A549 (cell line): ENCODE measurements at regions not wholly inside any gene's neighbourhood (a gene's known extent, or its start where the extent isn't known, plus 50 kb on each side); places are given as distances from the start of the nearest gene placed in this dataset.

Experiments
- ATAC-seq, 2 experiments: fragments of 200-7000 bp in 1 of 2; fragments of >200 bp in 1 of 2; cut with Nextera tagmentation in 1 of 2; cut with Tn5 transposase in 1 of 2; 3 replicates each; pipeline versions ENCODE4 v1.8.0 to v1.9.1; 2018 to 2020; ENCODE audit warnings: mild to moderate bottlenecking in 1 of 2, moderate library complexity in 1 of 2
- CTCF ChIA-PET: fragments of 300-600 bp; sonication (Branson Sonifier 250); formaldehyde crosslinking; extraction: SDS; loops from one replicate; lab custom pipeline; 2021; ENCODE audit warnings: antibody characterized with exemption, inconsistent platforms; lab: Yijun Ruan, JAX
- POLR2A ChIA-PET: fragments of 350-600 bp; formaldehyde crosslinking; extraction: SDS; loops from one replicate; lab custom pipeline; 2021; ENCODE audit warnings: antibody characterized with exemption, inconsistent platforms; lab: Yijun Ruan, JAX
- DNase-seq, 2 experiments: peaks; one replicate each; pipeline versions ENCODE4 v3.0.0 to v3.0.0-alpha.2; 2011 to 2016; ENCODE audit warnings: low read depth in 1 of 2, low spot score in 1 of 2
- FAIRE-seq: peaks from 2 replicates; lab custom pipeline; 2011; peaks lifted over from hg19 to GRCh38; lab: Jason Lieb, UNC
- H3K27ac ChIP-seq, 2 experiments: fragments of >200 bp; sonication (Bioruptor Twin); formaldehyde crosslinking; 3 replicates each; pipeline ENCODE4 v1.5.1; 2016 to 2017
- H3K4me1 ChIP-seq: fragments of >200 bp; sonication (Bioruptor Twin); formaldehyde crosslinking; 3 replicates; pipeline ENCODE4 v1.6.1; 2016
- H3K4me2 ChIP-seq: fragments of >200 bp; sonication (Bioruptor Twin); formaldehyde crosslinking; 3 replicates; pipeline ENCODE4 v1.6.1; 2016
- H3K4me3 ChIP-seq: fragments of >200 bp; sonication (Bioruptor Twin); formaldehyde crosslinking; 3 replicates; pipeline ENCODE4 v1.5.1; 2016
- H3K9me3 ChIP-seq: fragments of >200 bp; sonication (Bioruptor Twin); formaldehyde crosslinking; 3 replicates; pipeline ENCODE4 v1.6.1; 2016
- CBX8 ChIP-seq: fragments of 200-600 bp; sonication (generic); IDR thresholded peaks from 2 replicates; pipeline ENCODE4 v1.6.1; 2016
- CHD2 ChIP-seq: fragments of 150-350 bp; IDR thresholded peaks from 2 replicates; pipeline ENCODE4 v1.6.1; 2014; ENCODE audit warnings: low read length; ENCODE audit not compliant: partially characterized antibody
- ESRRA ChIP-seq: fragments of 150-350 bp; IDR thresholded peaks from 2 replicates; pipeline ENCODE4 v1.6.1; 2014; ENCODE audit warnings: mild to moderate bottlenecking, low read length, borderline replicate concordance
- FOSB ChIP-seq: fragments of 250-450 bp; sonication (Bioruptor Pico); IDR thresholded peaks from 2 replicates; pipeline ENCODE4 v1.5.0; 2020; ENCODE audit warnings: mild to moderate bottlenecking, moderate library complexity
- FOXS1 ChIP-seq: fragments of 250-450 bp; sonication (Bioruptor Pico); IDR thresholded peaks from 2 replicates; pipeline ENCODE4 v1.5.0; 2020; ENCODE audit warnings: mild to moderate bottlenecking, moderate library complexity
- HOXA7 ChIP-seq: fragments of 250-450 bp; sonication (Bioruptor Pico); IDR thresholded peaks from 2 replicates; pipeline ENCODE4 v1.5.0; 2020; ENCODE audit warnings: mild to moderate bottlenecking, moderate library complexity
- HOXB13 ChIP-seq: fragments of 250-450 bp; sonication (Bioruptor Pico); IDR thresholded peaks from 2 replicates; pipeline ENCODE4 v1.5.0; 2020; ENCODE audit warnings: low read depth, mild to moderate bottlenecking, moderate library complexity
- HOXB5 ChIP-seq: fragments of 250-450 bp; sonication (Bioruptor Pico); IDR thresholded peaks from 2 replicates; pipeline ENCODE4 v1.5.0; 2020; ENCODE audit warnings: mild to moderate bottlenecking, moderate library complexity
- JUN ChIP-seq, 2 experiments: fragments of >200 bp; sonication (Bioruptor Twin); formaldehyde crosslinking; IDR thresholded peaks; 2 replicates in 1 of 2; 3 replicates in 1 of 2; pipeline ENCODE4 v1.6.1; 2016 to 2017
- JUNB ChIP-seq: fragments of >200 bp; sonication (Bioruptor Twin); formaldehyde crosslinking; IDR thresholded peaks from 2 replicates; pipeline ENCODE4 v1.6.1; 2016
- KDM1A ChIP-seq: fragments of 200-600 bp; sonication (generic); IDR thresholded peaks from 2 replicates; pipeline ENCODE4 v1.6.1; 2016; ENCODE audit warnings: low read depth, mild to moderate bottlenecking
- KDM5A ChIP-seq: fragments of 200-600 bp; sonication (generic); IDR thresholded peaks from 2 replicates; pipeline ENCODE4 v1.6.1; 2016; ENCODE audit warnings: antibody characterized with exemption, mild to moderate bottlenecking
- MAZ ChIP-seq: fragments of 150-350 bp; IDR thresholded peaks from 2 replicates; pipeline ENCODE4 v1.6.1; 2014; ENCODE audit warnings: antibody characterized with exemption, low read depth, low read length, borderline replicate concordance
- MYC ChIP-seq: IDR thresholded peaks from 2 replicates; pipeline ENCODE4 v1.6.1; 2012; ENCODE audit warnings: mild to moderate bottlenecking, inconsistent platforms, low read length, improper control_type of control experiment, borderline replicate concordance
- NFE2L2 ChIP-seq: fragments of 150-350 bp; conservative IDR thresholded peaks from 2 replicates; pipeline ENCODE4 v1.6.1; 2014; ENCODE audit warnings: low read length
- NR3C1 ChIP-seq: fragments of >200 bp; sonication (Bioruptor Twin); formaldehyde crosslinking; IDR thresholded peaks from 3 replicates; pipeline ENCODE4 v1.6.1; 2017
- PHF8 ChIP-seq: fragments of 200-600 bp; sonication (generic); IDR thresholded peaks from 2 replicates; pipeline ENCODE4 v1.6.1; 2016; ENCODE audit warnings: low read depth, mild to moderate bottlenecking, antibody characterized with exemption, moderate library complexity, borderline replicate concordance
- RARB ChIP-seq: fragments of 250-450 bp; sonication (Bioruptor Pico); IDR thresholded peaks from 2 replicates; pipeline ENCODE4 v1.8.0; 2021; ENCODE audit warnings: mild to moderate bottlenecking, moderate library complexity
- RCOR1 ChIP-seq: fragments of 150-350 bp; IDR thresholded peaks from 2 replicates; pipeline ENCODE4 v1.6.1; 2014; ENCODE audit warnings: antibody characterized with exemption, low read length, low read depth
- RNF2 ChIP-seq: fragments of 200-600 bp; sonication (generic); IDR thresholded peaks from 2 replicates; pipeline ENCODE4 v1.6.1; 2016; ENCODE audit warnings: low read depth, mild to moderate bottlenecking, antibody characterized with exemption, moderate library complexity, borderline replicate concordance
- SMC3 ChIP-seq: fragments of >200 bp; sonication (Bioruptor Twin); formaldehyde crosslinking; IDR thresholded peaks from 3 replicates; pipeline ENCODE4 v1.6.1; 2018; ENCODE audit warnings: inconsistent platforms
- TFCP2L1 ChIP-seq: fragments of 250-450 bp; sonication (Bioruptor Pico); IDR thresholded peaks from 2 replicates; pipeline ENCODE4 v1.5.0; 2021; ENCODE audit warnings: mild to moderate bottlenecking
- TP53 ChIP-seq: fragments of 250-450 bp; sonication (Bioruptor Pico); IDR thresholded peaks from 2 replicates; pipeline ENCODE4 v1.5.0; 2021; ENCODE audit warnings: mild to moderate bottlenecking, moderate library complexity
- ZFP36 ChIP-seq: fragments of 450-650 bp; IDR thresholded peaks from 2 replicates; pipeline ENCODE4 v1.6.1; 2014; ENCODE audit warnings: borderline replicate concordance; ENCODE audit not compliant: partially characterized antibody
- ZNF302 ChIP-seq: fragments of 250-450 bp; sonication (Bioruptor Pico); IDR thresholded peaks from 2 replicates; pipeline ENCODE4 v1.9.0; 2021; ENCODE audit warnings: inconsistent platforms, mild to moderate bottlenecking, moderate library complexity
- WGBS: methylation state at CpG from one replicate; pipeline ENCODE4 v1.1.6; 2017; ENCODE audit errors: missing lambda C conversion rate; 5-methylcytosine and 5-hydroxymethylcytosine counted together
- TF ChIP-seq, protein P1 (sequence below): fragments of >200 bp; sonication (Bioruptor Twin); formaldehyde crosslinking; IDR thresholded peaks from 2 replicates; pipeline ENCODE4 v1.6.1; 2016
- TF ChIP-seq, protein P2 (sequence below): fragments of >200 bp; sonication (Bioruptor Twin); formaldehyde crosslinking; IDR thresholded peaks from 3 replicates; pipeline ENCODE4 v1.5.1; 2016
- TF ChIP-seq, protein P3 (sequence below): fragments of 200-600 bp; sonication (generic); IDR thresholded peaks from 2 replicates; pipeline ENCODE4 v1.6.1; 2016; ENCODE audit warnings: antibody characterized with exemption, mild to moderate bottlenecking, moderate library complexity
- TF ChIP-seq, protein P4 (sequence below): IDR thresholded peaks from 2 replicates; pipeline ENCODE4 v1.6.1; 2012

DNA sequence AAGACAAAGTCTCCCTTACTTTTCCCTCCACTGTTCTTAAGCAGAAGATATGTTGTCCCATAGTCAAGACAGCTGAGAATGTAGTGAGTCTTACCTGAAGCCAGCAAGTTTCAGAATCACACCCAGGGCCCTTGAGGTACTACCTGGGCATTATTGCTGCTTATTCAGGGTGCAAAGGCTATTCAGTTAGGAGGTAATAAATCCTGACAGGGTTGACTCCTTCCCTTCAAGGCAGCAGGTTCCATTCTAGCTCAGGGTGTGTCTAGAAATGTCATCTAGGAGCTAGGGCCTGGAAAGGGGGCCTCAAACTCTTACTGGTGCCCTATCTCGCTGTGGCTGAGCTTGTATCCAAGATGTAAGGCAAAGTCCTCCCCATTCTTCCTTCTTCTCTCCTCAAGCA is 259.0 kb downstream of the FAT4 start:
- no peak for FAIRE-seq

DNA sequence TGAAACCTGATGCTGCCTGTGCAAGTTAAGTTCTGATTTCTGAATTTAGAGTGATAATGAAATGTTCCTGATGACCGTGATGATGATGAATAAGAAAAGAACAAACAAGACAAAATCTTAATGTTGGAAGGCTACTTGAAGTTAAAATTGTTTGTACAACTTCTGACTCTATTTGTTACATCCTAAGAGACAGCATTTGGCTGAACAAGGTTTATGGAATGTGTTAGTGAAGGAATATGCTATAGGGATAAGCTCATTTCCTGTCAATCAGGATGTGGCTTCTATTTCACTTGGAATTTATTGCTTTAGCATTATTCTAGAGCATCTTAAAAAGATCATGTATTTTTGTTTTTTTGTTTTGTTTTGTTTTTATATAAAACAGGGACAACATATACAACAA is 267.5 kb downstream of the FAT4 start:
- POLR2A ChIA-PET, result no interaction called here

More for the DNA sequence above, 259.0 kb downstream of the FAT4 start:
- Histone ChIP-seq H3K27ac (no peak overlapping the region), H3K4me2 (no peak overlapping the region), H3K4me1 (no peaks in the 10 kb centered on the region), H3K4me3 (no peak overlapping the region), H3K9me3 (no peaks in the 10 kb centered on the region)
- CTCF ChIA-PET, result no interaction called here
- WGBS, result 50% methylated on average over 1 of the region's 1 CpG
- TF ChIP-seq FOSB (CRISPR knock-in tag) (no peak), HOXB5 (CRISPR knock-in tag) (no peak), MYC (no peak), MAZ (no peak), KDM5A (no peak), JUNB (no peak), JUN (IDR thresholded peaks at IDR 0.05) (no peak), ESRRA (no peak), TFCP2L1 (no peak), RCOR1 (no peak), RNF2 (no peak), RARB (CRISPR knock-in tag) (no peak), ZFP36 (no peak)
- TF ChIP-seq, protein P1, sequence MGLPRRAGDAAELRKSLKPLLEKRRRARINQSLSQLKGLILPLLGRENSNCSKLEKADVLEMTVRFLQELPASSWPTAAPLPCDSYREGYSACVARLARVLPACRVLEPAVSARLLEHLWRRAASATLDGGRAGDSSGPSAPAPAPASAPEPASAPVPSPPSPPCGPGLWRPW, result no peak
- TF ChIP-seq, protein P2, sequence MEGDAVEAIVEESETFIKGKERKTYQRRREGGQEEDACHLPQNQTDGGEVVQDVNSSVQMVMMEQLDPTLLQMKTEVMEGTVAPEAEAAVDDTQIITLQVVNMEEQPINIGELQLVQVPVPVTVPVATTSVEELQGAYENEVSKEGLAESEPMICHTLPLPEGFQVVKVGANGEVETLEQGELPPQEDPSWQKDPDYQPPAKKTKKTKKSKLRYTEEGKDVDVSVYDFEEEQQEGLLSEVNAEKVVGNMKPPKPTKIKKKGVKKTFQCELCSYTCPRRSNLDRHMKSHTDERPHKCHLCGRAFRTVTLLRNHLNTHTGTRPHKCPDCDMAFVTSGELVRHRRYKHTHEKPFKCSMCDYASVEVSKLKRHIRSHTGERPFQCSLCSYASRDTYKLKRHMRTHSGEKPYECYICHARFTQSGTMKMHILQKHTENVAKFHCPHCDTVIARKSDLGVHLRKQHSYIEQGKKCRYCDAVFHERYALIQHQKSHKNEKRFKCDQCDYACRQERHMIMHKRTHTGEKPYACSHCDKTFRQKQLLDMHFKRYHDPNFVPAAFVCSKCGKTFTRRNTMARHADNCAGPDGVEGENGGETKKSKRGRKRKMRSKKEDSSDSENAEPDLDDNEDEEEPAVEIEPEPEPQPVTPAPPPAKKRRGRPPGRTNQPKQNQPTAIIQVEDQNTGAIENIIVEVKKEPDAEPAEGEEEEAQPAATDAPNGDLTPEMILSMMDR, result no peak
- TF ChIP-seq, protein P3, sequence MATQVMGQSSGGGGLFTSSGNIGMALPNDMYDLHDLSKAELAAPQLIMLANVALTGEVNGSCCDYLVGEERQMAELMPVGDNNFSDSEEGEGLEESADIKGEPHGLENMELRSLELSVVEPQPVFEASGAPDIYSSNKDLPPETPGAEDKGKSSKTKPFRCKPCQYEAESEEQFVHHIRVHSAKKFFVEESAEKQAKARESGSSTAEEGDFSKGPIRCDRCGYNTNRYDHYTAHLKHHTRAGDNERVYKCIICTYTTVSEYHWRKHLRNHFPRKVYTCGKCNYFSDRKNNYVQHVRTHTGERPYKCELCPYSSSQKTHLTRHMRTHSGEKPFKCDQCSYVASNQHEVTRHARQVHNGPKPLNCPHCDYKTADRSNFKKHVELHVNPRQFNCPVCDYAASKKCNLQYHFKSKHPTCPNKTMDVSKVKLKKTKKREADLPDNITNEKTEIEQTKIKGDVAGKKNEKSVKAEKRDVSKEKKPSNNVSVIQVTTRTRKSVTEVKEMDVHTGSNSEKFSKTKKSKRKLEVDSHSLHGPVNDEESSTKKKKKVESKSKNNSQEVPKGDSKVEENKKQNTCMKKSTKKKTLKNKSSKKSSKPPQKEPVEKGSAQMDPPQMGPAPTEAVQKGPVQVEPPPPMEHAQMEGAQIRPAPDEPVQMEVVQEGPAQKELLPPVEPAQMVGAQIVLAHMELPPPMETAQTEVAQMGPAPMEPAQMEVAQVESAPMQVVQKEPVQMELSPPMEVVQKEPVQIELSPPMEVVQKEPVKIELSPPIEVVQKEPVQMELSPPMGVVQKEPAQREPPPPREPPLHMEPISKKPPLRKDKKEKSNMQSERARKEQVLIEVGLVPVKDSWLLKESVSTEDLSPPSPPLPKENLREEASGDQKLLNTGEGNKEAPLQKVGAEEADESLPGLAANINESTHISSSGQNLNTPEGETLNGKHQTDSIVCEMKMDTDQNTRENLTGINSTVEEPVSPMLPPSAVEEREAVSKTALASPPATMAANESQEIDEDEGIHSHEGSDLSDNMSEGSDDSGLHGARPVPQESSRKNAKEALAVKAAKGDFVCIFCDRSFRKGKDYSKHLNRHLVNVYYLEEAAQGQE, result no peak
- POLR2A ChIA-PET, result no interaction called here
- DNase-seq (no peak), ATAC-seq (no peak)

DNA sequence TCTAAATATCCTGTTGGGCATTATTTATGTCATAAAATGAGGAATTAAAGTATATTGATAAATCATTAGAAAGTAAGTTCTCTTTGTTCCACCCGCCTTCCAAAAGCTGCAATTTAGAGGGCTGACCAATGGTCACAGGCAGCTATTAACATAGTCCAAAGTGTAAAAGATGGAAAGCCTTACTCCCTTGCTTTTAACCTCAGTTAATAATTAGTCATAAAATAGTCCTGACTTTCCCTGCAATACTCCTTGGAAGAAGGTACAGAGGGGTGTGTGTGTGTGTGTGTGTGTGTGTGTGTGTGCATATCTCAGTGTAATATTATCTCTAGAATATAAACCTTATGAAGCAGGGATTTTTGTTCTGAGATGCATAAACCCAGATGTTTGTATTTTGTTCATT is 275.4 kb downstream of the FAT4 start:
- no peak for ATAC-seq

More for the DNA sequence above, 267.5 kb downstream of the FAT4 start:
- CTCF ChIA-PET, result no interaction called here
- H3K4me2 ChIP-seq, result no peak overlapping the region
- no peak for FAIRE-seq
- DNase-seq, result no peak
- no peaks in the 10 kb centered on the region for H3K9me3 ChIP-seq
- WGBS, result 46% methylated on average over 1 of the region's 1 CpG
- no peak for ATAC-seq
- TF ChIP-seq HOXB13 (CRISPR knock-in tag), result no peak
- no peak for TF ChIP-seq ZNF302
- no peak for TF ChIP-seq TP53
- no peaks in the 10 kb centered on the region for H3K4me1 ChIP-seq
- H3K4me3 ChIP-seq, result no peak overlapping the region
- no peak overlapping the region for H3K27ac ChIP-seq

More for the DNA sequence above, 275.4 kb downstream of the FAT4 start:
- FAIRE-seq (no peak), DNase-seq (peak in 1 of 2 experiments; percentile 1)
- WGBS, result 96% methylated on average over 1 of the region's 1 CpG
- no peak for TF ChIP-seq FOXS1 (CRISPR knock-in tag)
- no peak for TF ChIP-seq CBX8
- TF ChIP-seq MAZ, result no peak
- no peak for TF ChIP-seq HOXA7 (CRISPR knock-in tag)
- TF ChIP-seq SMC3, result no peak
- TF ChIP-seq CHD2, result no peak
- no peak for TF ChIP-seq NR3C1
- TF ChIP-seq, protein P4, sequence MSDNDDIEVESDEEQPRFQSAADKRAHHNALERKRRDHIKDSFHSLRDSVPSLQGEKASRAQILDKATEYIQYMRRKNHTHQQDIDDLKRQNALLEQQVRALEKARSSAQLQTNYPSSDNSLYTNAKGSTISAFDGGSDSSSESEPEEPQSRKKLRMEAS, result no peak
- TF ChIP-seq PHF8, result no peak
- no peak for TF ChIP-seq KDM1A
- TF ChIP-seq MYC, result no peak
- no peak for TF ChIP-seq NFE2L2
- TF ChIP-seq ZFP36, result no peak
- H3K27ac ChIP-seq, result no peak overlapping the region
- H3K4me1 ChIP-seq, result no peaks in the 10 kb centered on the region
- ChIA-PET POLR2A (no interaction called here), CTCF (no interaction called here)
- no peaks in the 10 kb centered on the region for H3K9me3 ChIP-seq
- no peak overlapping the region for H3K4me2 ChIP-seq
- H3K4me3 ChIP-seq, result no peak overlapping the region
